ENCODE measurements at regions not wholly inside any gene's neighbourhood (a gene's known extent, or its start where the extent isn't known, plus 50 kb on each side); places are given as distances from the start of the nearest gene placed in this dataset.

- Histone ChIP-seq H3K9ac (ENCODE audit: low read length) (no peak overlapping the region), H3K4me2 (ENCODE audit: low read depth, low read length, poor library complexity, severe bottlenecking) (no peak overlapping the region), H4K20me1 (ENCODE audit: low read depth, low read length) (no peaks in the 10 kb centered on the region), H3F3A (ENCODE audit: insufficient read depth) (no peaks in the 10 kb centered on the region), H3K27ac (ENCODE audit: low read depth, low read length) (no peak overlapping the region), H3K9me2 (replicated peaks; ENCODE audit: insufficient read depth, low read length) (no peaks in the 10 kb centered on the region), H3K4me3 (ENCODE audit: insufficient read depth, low read length, poor library complexity, severe bottlenecking) (no peak overlapping the region), H3K79me2 (ENCODE audit: insufficient read depth, low read length) (no peaks in the 10 kb centered on the region), H3K36me3 (ENCODE audit: low read length) (no peaks in the 10 kb centered on the region), H3K9me3 (ENCODE audit: insufficient read depth, low read length) (no peaks in the 10 kb centered on the region), H3K27me3 (ENCODE audit: low read length) (0 out of 2 replicates have a peak, but pooled peaks cover 4% of the 10 kb centered on the region), H2AFZ (ENCODE audit: low read depth, low read length, severe bottlenecking) (no peak overlapping the region)
- TF ChIP-seq CTCF (IDR thresholded peaks at IDR 0.05; ENCODE audit: insufficient read depth, low read length, poor library complexity, severe bottlenecking) (no peak), EZH2phosphoT487 (conservative IDR thresholded peaks at IDR 0.05; ENCODE audit: low read length) (no peak)
These were observed 150.7 kb downstream of the DHX15 start for GRCh38 chr4:24433515-24434214.

GRCh38 chr4:24428850-24429249 is 155.5 kb downstream of the DHX15 start:
- no peaks in the 10 kb centered on the region for H3K36me3 ChIP-seq (ENCODE audit: low read length)
- no peak overlapping the region for H3K27ac ChIP-seq (ENCODE audit: low read depth, low read length)
- TF ChIP-seq EZH2phosphoT487 (conservative IDR thresholded peaks at IDR 0.05; ENCODE audit: low read length), result no peak
- TF ChIP-seq CTCF (IDR thresholded peaks at IDR 0.05; ENCODE audit: insufficient read depth, low read length, poor library complexity, severe bottlenecking), result no peak
- H3K9me3 ChIP-seq (ENCODE audit: insufficient read depth, low read length), result no peaks in the 10 kb centered on the region
- no peaks in the 10 kb centered on the region for H4K20me1 ChIP-seq (ENCODE audit: low read depth, low read length)
- H3K9me2 ChIP-seq (replicated peaks; ENCODE audit: insufficient read depth, low read length), result no peaks in the 10 kb centered on the region
- H3K27me3 ChIP-seq (ENCODE audit: low read length), result no peaks in the 10 kb centered on the region
- H2AFZ ChIP-seq (ENCODE audit: low read depth, low read length, severe bottlenecking), result no peak overlapping the region
- no peak overlapping the region for H3K4me2 ChIP-seq (ENCODE audit: low read depth, low read length, poor library complexity, severe bottlenecking)
- no peaks in the 10 kb centered on the region for H3K79me2 ChIP-seq (ENCODE audit: insufficient read depth, low read length)
- H3K9ac ChIP-seq (ENCODE audit: low read length), result no peak overlapping the region
- H3K4me3 ChIP-seq (ENCODE audit: insufficient read depth, low read length, poor library complexity, severe bottlenecking), result no peak overlapping the region
- no peaks in the 10 kb centered on the region for H3F3A ChIP-seq (ENCODE audit: insufficient read depth)

- Histone ChIP-seq H4K20me1 (ENCODE audit: low read depth, low read length) (no peaks in the 10 kb centered on the region), H3K36me3 (ENCODE audit: low read length) (no peaks in the 10 kb centered on the region), H3K9me2 (replicated peaks; ENCODE audit: insufficient read depth, low read length) (no peaks in the 10 kb centered on the region), H2AFZ (ENCODE audit: low read depth, low read length, severe bottlenecking) (no peak overlapping the region), H3K9ac (ENCODE audit: low read length) (no peak overlapping the region), H3K9me3 (ENCODE audit: insufficient read depth, low read length) (no peaks in the 10 kb centered on the region), H3K27me3 (ENCODE audit: low read length) (no peaks in the 10 kb centered on the region), H3K4me2 (ENCODE audit: low read depth, low read length, poor library complexity, severe bottlenecking) (no peak overlapping the region), H3K4me3 (ENCODE audit: insufficient read depth, low read length, poor library complexity, severe bottlenecking) (no peak overlapping the region), H3K79me2 (ENCODE audit: insufficient read depth, low read length) (no peaks in the 10 kb centered on the region), H3K27ac (ENCODE audit: low read depth, low read length) (no peak overlapping the region), H3F3A (ENCODE audit: insufficient read depth) (no peaks in the 10 kb centered on the region)
- TF ChIP-seq CTCF (IDR thresholded peaks at IDR 0.05; ENCODE audit: insufficient read depth, low read length, poor library complexity, severe bottlenecking) (no peak), EZH2phosphoT487 (conservative IDR thresholded peaks at IDR 0.05; ENCODE audit: low read length) (no peak)
These were observed 157.8 kb downstream of the DHX15 start for GRCh38 chr4:24426557-24426956.

Measured in SU-DHL-6 (cell line).